SK-N-SH (cell line): ENCODE measurements at regions not wholly inside any gene's neighbourhood (a gene's known extent, or its start where the extent isn't known, plus 50 kb on each side); places are given as distances from the start of the nearest gene placed in this dataset.

Experiments
- CTCF ChIA-PET: fragments of 300-600, 350-600 bp; formaldehyde crosslinking; extraction: SDS; loops from one replicate; lab custom pipeline; 2021; lab: Yijun Ruan, JAX
- POLR2A ChIA-PET: fragments of 350-600 bp; sonication (Branson Sonifier 250); formaldehyde crosslinking; extraction: SDS; loops from one replicate; lab custom pipeline; 2020; ENCODE audit warnings: antibody characterized with exemption, inconsistent platforms; lab: Yijun Ruan, JAX
- DNase-seq: peaks from one replicate; pipeline ENCODE4 v3.0.0; 2012
- H2AFZ ChIP-seq: fragments of 200-600 bp; sonication (generic); 2 replicates; pipeline ENCODE4 v1.8.1; 2016; ENCODE audit warnings: antibody characterized with exemption, mild to moderate bottlenecking, low read depth
- H3F3A ChIP-seq: fragments of 200-600 bp; sonication (generic); replicated peaks from 2 replicates; pipeline ENCODE3; 2016; ENCODE audit warnings: antibody characterized with exemption, mild to moderate bottlenecking; ENCODE audit not compliant: insufficient read depth
- H3K27ac ChIP-seq, 2 experiments: fragments of 200-500 bp in 1 of 2; fragments of 200-600 bp in 1 of 2; sonication (Bioruptor generic) in 1 of 2; sonication (generic), shearing (Covaris generic) in 1 of 2; 2 replicates each; pipeline versions ENCODE4 v1.5.1 to v1.6.1; 2014 to 2016; ENCODE audit warnings: low read depth in 2 of 2, inconsistent platforms in 1 of 2, low read length in 1 of 2, mild to moderate bottlenecking in 1 of 2, mixed read lengths in 1 of 2
- H3K27me3 ChIP-seq: fragments of 200-600 bp; sonication (generic), shearing (Covaris generic); 2 replicates; pipeline ENCODE4 v1.6.1; 2016; ENCODE audit warnings: mixed run types; ENCODE audit not compliant: insufficient read depth
- H3K36me3 ChIP-seq, 2 experiments: fragments of 200-500 bp in 1 of 2; fragments of 200-600 bp in 1 of 2; sonication (Bioruptor generic) in 1 of 2; sonication (generic) in 1 of 2; replicated peaks in 1 of 2; 2 replicates each; pipeline versions ENCODE3 to v1.5.1; 2014 to 2016; ENCODE audit warnings: low read length in 1 of 2, mild to moderate bottlenecking in 1 of 2; ENCODE audit not compliant: insufficient read depth in 2 of 2, control insufficient read depth in 1 of 2
- H3K4me1 ChIP-seq, 2 experiments: fragments of 200-500 bp in 1 of 2; fragments of 200-600 bp in 1 of 2; sonication (Bioruptor generic) in 1 of 2; sonication (generic), shearing (Covaris generic) in 1 of 2; 2 replicates each; pipeline versions ENCODE4 v1.5.1 to v1.6.1; 2014 to 2016; ENCODE audit warnings: low read depth in 1 of 2, low read length in 1 of 2, mixed run types in 1 of 2; ENCODE audit not compliant: insufficient read depth in 2 of 2, control insufficient read depth in 1 of 2
- H3K4me2 ChIP-seq: fragments of 200-600 bp; sonication (generic), shearing (Covaris generic); 2 replicates; pipeline ENCODE4 v1.6.1; 2017; ENCODE audit warnings: mixed run types
- H3K4me3 ChIP-seq, 2 experiments: fragments of 200-500 bp in 1 of 2; fragments of 200-600 bp in 1 of 2; sonication (Bioruptor generic) in 1 of 2; sonication (generic), shearing (Covaris generic) in 1 of 2; 2 replicates each; pipeline versions ENCODE4 v1.5.1 to v1.8.1; 2014 to 2016; ENCODE audit warnings: low read depth in 2 of 2, inconsistent platforms in 1 of 2, low read length in 1 of 2, mild to moderate bottlenecking in 1 of 2, mixed read lengths in 1 of 2, moderate library complexity in 1 of 2
- H3K79me2 ChIP-seq: fragments of 200-600 bp; sonication (generic); 2 replicates; pipeline ENCODE4 v1.8.1; 2017; ENCODE audit warnings: mild to moderate bottlenecking; ENCODE audit not compliant: insufficient read depth
- H3K9ac ChIP-seq: fragments of 200-600 bp; sonication (generic); 2 replicates; pipeline ENCODE4 v1.6.1; 2017; ENCODE audit warnings: mixed run types
- H3K9me2 ChIP-seq: fragments of 200-600 bp; sonication (generic); 2 replicates; pipeline ENCODE4 v1.6.1; 2017; ENCODE audit warnings: mixed run types
- H3K9me3 ChIP-seq: fragments of 200-600 bp; sonication (generic); 2 replicates; pipeline ENCODE4 v1.6.1; 2017; ENCODE audit warnings: mixed run types, mild to moderate bottlenecking, moderate library complexity
- H4K20me1 ChIP-seq: fragments of 200-600 bp; sonication (generic); 2 replicates; pipeline ENCODE4 v1.6.1; 2017; ENCODE audit warnings: mild to moderate bottlenecking, mixed run types; ENCODE audit not compliant: insufficient read depth
- ELF1 ChIP-seq: IDR thresholded peaks from 2 replicates; pipeline ENCODE4 v1.4.0; 2012
- EP300 ChIP-seq, 2 experiments: IDR thresholded peaks; 2 replicates each; pipeline versions ENCODE4 v1.4.0 to v1.6.1; 2012; ENCODE audit warnings: borderline replicate concordance in 1 of 2, low read depth in 1 of 2, low read length in 1 of 2
- FOSL2 ChIP-seq: IDR thresholded peaks from 2 replicates; pipeline ENCODE4 v1.4.0; 2012; ENCODE audit warnings: low read depth, mild to moderate bottlenecking, moderate library complexity, borderline replicate concordance
- JUND ChIP-seq: IDR thresholded peaks from 2 replicates; pipeline ENCODE4 v1.4.0; 2012
- MEF2A ChIP-seq: IDR thresholded peaks from 2 replicates; pipeline ENCODE4 v1.4.0; 2012; ENCODE audit warnings: low read depth, borderline replicate concordance
- MXI1 ChIP-seq: IDR thresholded peaks from 2 replicates; pipeline ENCODE4 v1.6.1; 2012; ENCODE audit warnings: mild to moderate bottlenecking, low read depth, low read length, improper control_type of control experiment
- NFIC ChIP-seq: IDR thresholded peaks from 2 replicates; pipeline ENCODE4 v1.4.0; 2012; ENCODE audit warnings: borderline replicate concordance
- PBX3 ChIP-seq: IDR thresholded peaks from 2 replicates; pipeline ENCODE4; 2012
- POLR2AphosphoS5 ChIP-seq: IDR thresholded peaks from 2 replicates; pipeline ENCODE4 v1.6.1; 2012; ENCODE audit warnings: low read depth, low read length
- RAD21 ChIP-seq: IDR thresholded peaks from 2 replicates; pipeline ENCODE4 v1.6.1; 2012; ENCODE audit warnings: mild to moderate bottlenecking, low read length
- RFX5 ChIP-seq: IDR thresholded peaks from 2 replicates; pipeline ENCODE4 v1.6.1; 2012; ENCODE audit warnings: mild to moderate bottlenecking, improper control_type of control experiment, low read length
- SIN3A ChIP-seq: IDR thresholded peaks from 2 replicates; pipeline ENCODE4 v1.6.1; 2012; ENCODE audit warnings: low read depth, mild to moderate bottlenecking, low read length, moderate library complexity, borderline replicate concordance
- SMC3 ChIP-seq: IDR thresholded peaks from 2 replicates; pipeline ENCODE4 v1.6.1; 2012; ENCODE audit warnings: low read depth, low read length, improper control_type of control experiment
- TAF1 ChIP-seq: IDR thresholded peaks from 2 replicates; pipeline ENCODE4 v1.6.1; 2012; ENCODE audit warnings: low read depth, mild to moderate bottlenecking, low read length, moderate library complexity, borderline replicate concordance
- TCF12 ChIP-seq: IDR thresholded peaks from 2 replicates; pipeline ENCODE4 v1.4.0; 2012
- USF2 ChIP-seq: fragments of 150-350 bp; IDR thresholded peaks from 2 replicates; pipeline ENCODE4 v1.6.1; 2017; ENCODE audit warnings: antibody characterized with exemption, low read length, low read depth, borderline replicate concordance
- YY1 ChIP-seq: IDR thresholded peaks from 2 replicates; pipeline ENCODE4 v1.4.0; 2012; ENCODE audit warnings: low read depth, mild to moderate bottlenecking
- ZBTB33 ChIP-seq: IDR thresholded peaks from 2 replicates; pipeline ENCODE4 v1.4.0; 2012; ENCODE audit warnings: low read depth, borderline replicate concordance
- WGBS: methylation state at CpG from one replicate; pipeline ENCODE4 v1.1.6; 2017; ENCODE audit warnings: low lambda C conversion rate; 5-methylcytosine and 5-hydroxymethylcytosine counted together
- TF ChIP-seq, protein P1 (sequence below): IDR thresholded peaks from 2 replicates; pipeline ENCODE4 v1.4.0; 2012; ENCODE audit warnings: low read depth

DNA sequence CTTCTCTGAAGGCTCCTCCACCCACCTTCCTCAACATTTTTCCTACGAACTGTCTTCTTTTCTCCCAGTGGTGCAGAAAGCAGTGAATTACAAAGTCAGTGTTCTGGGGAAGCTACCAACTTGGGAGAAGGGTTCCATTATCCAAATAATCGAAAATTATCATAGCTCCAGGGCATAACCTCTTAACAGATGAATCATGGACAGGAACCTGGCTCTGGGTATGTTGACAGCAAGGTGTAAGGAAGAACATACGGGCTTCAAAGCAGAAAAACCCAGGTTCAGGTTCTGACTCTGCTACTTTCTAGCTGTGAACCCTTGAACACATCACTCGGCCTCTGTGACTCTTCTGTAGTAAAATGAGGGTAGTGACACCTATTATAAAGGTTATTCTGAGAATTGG, 351.3 kb downstream of the ENC1 start:
- WGBS: 64% methylated on average over 4 of the region's 4 CpGs
- H3K4me3 ChIP-seq: no peak overlapping the region
- TF ChIP-seq YY1 (no peak), FOSL2 (no peak), RAD21 (no peak), SIN3A (no peak), ZBTB33 (no peak), TAF1 (no peak), POLR2AphosphoS5 (no peak), RFX5 (no peak), EP300 (IDR thresholded peaks at IDR 0.05; ENCODE audit: borderline replicate concordance in 1 of 2, low read depth in 1 of 2, low read length in 1 of 2) (no peak), TCF12 (no peak), MEF2A (no peak), ELF1 (no peak), MXI1 (no peak), PBX3 (no peak), JUND (no peak), NFIC (no peak), SMC3 (no peak), USF2 (no peak)
- TF ChIP-seq, protein P1, sequence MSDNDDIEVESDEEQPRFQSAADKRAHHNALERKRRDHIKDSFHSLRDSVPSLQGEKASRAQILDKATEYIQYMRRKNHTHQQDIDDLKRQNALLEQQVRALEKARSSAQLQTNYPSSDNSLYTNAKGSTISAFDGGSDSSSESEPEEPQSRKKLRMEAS: no peak
- TF ChIP-seq, all 33 proteins: peak for 0
- no peaks in the 10 kb centered on the region for H4K20me1 ChIP-seq
- no peak overlapping the region for H3K27ac ChIP-seq
- H3F3A ChIP-seq: no peaks in the 10 kb centered on the region
- no peaks in the 10 kb centered on the region for H3K9me3 ChIP-seq
- no peak overlapping the region for H3K4me2 ChIP-seq
- POLR2A ChIA-PET: no interaction called here
- no peaks in the 10 kb centered on the region for H3K9me2 ChIP-seq
- CTCF ChIA-PET: no interaction called here
- no peaks in the 10 kb centered on the region for H3K36me3 ChIP-seq
- H3K27me3 ChIP-seq: no peaks in the 10 kb centered on the region
- no peak overlapping the region for H3K9ac ChIP-seq
- H2AFZ ChIP-seq: no peak overlapping the region
- DNase-seq: no peak
- H3K79me2 ChIP-seq: no peaks in the 10 kb centered on the region
- H3K4me1 ChIP-seq: peaks cover 0 to 2% of the 10 kb centered on the region in 2 experiments; a peak in 2 of 4 replicates
